Hematopoietic multipotent progenitor cell (in vitro differentiated cells): ENCODE measurements at regions not wholly inside any gene's neighbourhood (a gene's known extent, or its start where the extent isn't known, plus 50 kb on each side); places are given as distances from the start of the nearest gene placed in this dataset.

Source experiments
- DNase-seq, 3 donors: peaks; one replicate each; pipeline ENCODE4 v3.0.0-alpha.2; 2011 to 2015; ENCODE audit warnings: low read depth in 2 of 3, low spot score in 2 of 3

DNA sequence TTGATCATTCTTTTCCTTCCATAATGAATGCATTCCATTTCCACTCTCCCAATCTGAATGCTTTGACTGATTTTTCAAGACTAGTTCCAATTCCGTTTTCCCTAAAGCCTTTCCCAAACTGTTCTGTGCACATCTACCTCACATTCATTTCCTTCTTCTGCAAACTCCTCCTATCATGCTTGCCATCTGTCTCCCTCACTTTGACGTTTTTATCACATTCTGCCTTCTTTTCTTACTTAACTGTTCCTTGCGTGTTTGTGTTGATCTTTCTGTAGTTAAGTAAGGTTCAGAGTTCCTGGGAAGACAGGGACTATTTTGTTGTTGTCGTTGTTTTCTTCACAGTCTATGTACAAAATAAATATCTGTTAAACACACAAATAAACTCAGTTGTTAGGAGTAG, 179.0 kb downstream of the NXPE2 start:
- no peak for DNase-seq

- DNase-seq, result no peak
These were observed 186.6 kb downstream of the NXPE2 start for GRCh38 chr11:114864896-114865295.

GRCh38 chr11:114876234-114876633, 197.9 kb downstream of the NXPE2 start:
- DNase-seq, result no peak

GRCh38 chr11:114877976-114878375, 199.6 kb downstream of the NXPE2 start:
- DNase-seq, result no peak

DNA sequence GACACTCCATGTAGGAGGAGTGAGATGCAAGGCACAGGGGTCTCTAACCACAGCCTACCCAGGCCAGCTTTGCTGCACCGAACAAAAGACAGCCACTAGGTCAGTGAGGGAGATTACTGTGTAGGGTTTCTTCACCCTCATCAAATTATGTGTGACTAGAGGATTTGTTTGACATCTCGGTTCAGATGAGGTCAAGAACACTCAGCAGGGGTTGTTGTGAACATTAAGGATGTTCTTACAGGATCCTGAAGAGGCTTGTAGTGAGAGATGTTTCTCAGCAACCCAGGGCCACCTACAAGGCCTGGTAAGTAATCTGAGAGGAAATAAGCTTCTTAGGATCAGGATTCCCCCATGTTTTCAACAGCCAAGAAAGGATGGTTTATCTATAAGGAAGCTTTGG, 202.1 kb downstream of the NXPE2 start:
- DNase-seq, result no peak

GRCh38 chr11:114883472-114883871, 205.1 kb downstream of the NXPE2 start:
- no peak for DNase-seq

DNA sequence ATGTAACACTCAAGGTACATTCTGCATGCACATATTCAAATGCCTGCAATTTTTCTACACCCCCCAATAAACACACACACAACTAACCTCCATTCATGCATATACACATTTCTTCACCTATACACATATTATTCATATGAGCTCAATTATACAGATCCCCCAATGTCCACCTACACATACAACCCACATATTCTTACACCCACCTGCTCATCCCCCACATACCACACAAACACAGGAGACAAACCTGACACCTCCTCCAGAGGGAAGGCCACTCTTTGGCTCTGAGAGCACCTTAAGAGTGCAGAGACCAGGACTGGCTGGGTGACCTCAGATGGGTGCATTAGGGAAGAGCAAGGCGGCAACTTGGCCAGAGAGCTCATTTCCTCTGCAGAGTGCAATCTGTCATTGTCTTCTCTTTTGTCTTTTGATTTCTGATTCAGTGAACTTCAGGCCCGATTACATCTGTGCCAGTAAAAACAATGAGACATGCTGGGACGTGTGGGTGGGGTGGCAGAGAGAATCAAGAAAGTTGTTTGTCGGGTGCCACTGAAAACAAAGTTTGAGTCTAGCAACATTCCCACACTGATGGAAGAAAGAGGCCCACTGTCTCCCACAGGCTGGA, 208.4 kb downstream of the NXPE2 start:
- DNase-seq, result no peak

DNA sequence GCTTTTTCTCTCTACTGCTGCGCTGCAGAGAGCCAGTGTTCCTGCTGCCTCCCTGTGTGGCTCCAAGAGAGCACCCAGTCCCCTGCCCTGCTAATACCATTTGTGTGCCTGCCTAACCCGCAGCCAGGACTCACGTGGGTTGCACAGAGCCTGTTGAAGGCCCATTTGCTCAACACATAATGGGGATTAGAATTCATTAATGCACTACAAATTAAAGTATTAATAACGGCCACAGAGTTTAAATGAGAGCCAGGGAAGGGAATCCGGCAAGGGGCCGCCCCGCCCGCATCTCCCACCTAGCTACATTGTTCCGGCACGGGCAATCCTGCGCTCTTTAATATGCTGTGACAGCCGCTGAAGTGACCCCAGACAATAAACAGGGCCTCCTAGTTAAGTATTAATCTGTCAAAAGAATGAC, 211.3 kb downstream of the NXPE2 start:
- DNase-seq, result no peak

GRCh38 chr11:114890038-114890437, 211.7 kb downstream of the NXPE2 start:
- DNase-seq, result no peak

DNA sequence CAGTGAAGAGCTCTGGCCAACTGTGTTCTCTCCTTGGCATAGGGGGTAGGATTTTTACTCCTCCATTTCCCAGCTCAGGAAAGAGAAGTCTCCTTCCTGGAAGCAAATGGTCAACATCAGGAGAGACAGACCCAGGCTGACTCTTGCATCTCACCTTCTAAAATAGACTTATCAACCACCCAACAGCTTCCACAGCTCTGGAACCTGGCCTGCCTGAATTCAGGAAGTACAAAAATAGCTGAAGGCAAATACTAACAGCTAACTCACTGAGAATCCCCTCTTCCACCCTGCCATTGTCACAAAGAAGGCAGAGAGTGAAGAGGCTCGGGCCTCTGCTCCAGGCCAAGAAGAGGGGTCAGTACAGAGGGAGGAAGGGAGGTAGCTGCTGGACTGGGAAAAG, 213.6 kb downstream of the NXPE2 start:
- DNase-seq, result no peak

DNA sequence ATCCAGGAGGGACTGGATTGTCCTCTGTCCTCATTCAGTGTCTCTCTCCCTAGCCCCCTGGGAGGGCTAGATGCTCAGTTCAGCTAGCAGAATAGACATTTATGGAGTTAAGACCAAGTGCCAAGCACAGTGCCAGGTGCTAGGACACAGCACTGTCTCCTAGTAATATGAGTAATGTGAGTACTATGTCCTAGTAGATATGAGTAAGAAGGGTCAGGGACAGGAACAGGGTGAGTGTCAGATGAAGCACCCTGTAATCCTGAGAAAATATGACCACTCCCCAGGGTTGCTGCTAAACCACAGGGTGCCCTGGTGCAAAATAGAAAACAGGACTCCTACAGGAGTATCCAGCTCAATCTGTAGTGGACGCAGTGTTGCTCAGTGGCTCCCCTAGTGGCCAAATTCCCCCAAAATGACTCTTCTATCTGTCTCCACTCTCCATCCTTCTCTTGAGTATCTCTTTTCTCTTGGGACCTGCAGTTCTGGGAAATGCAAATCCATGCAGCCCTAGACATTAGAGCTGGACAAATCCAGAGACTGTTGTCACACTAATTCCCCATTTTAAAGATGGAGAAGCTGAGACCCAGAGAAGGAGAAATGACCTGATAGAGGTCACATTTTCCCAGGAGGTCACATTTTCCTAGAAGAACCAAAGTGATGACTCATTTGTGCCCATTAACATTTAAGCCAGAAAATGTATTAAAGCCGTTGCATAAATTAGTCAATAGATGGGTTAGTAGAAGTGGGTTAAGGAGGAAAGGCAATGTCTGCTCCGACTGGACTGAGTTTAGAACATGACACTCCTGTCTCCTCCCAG, 214.3 kb downstream of the NXPE2 start:
- no peak for DNase-seq

GRCh38 chr11:114893329-114893728, 215.0 kb downstream of the NXPE2 start:
- DNase-seq, result no peak

- DNase-seq, result no peak
These were observed 218.3 kb downstream of the NXPE2 start for GRCh38 chr11:114896594-114896993.

DNA sequence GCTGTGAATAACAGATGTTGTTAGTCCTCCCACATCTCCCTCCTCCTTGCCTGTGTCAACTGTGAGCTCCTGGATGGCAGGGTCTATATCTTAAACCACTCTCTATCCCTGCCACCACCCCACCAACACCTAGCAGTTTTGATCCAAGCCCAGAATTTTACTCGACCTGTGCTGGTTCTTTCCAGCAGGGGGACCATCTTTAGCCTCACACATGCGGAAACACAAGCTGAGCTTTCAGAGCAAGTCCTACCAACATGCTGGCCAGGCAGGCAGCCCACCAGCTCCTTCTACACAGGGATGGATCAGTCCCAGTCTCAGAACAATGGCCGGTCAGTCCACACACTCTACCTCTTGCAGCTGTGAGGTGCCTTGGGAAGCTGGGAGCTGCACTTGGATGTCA, 231.5 kb downstream of the NXPE2 start:
- no peak for DNase-seq

DNA sequence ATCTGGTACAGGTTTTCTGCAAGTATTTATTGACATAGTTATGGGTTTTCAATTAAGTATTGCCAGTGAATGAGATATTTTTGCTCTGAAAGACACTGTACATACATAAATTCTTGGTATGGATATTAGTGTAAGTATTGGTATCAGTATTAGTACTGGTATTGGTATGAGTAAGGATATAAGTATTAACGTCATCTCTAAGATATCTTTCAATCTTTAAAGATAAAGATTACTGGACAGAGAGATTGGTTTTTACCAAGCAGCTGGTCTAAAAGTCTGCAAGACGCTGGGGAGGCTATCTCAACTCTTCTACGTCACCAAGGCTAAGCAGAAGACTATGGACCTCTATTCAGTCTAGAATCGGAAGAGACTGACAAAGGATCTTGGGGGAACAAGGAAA, 234.5 kb downstream of the NXPE2 start:
- DNase-seq, result no peak

- no peak for DNase-seq
These were observed 236.1 kb downstream of the NXPE2 start for GRCh38 chr11:114914231-114915005.

DNA sequence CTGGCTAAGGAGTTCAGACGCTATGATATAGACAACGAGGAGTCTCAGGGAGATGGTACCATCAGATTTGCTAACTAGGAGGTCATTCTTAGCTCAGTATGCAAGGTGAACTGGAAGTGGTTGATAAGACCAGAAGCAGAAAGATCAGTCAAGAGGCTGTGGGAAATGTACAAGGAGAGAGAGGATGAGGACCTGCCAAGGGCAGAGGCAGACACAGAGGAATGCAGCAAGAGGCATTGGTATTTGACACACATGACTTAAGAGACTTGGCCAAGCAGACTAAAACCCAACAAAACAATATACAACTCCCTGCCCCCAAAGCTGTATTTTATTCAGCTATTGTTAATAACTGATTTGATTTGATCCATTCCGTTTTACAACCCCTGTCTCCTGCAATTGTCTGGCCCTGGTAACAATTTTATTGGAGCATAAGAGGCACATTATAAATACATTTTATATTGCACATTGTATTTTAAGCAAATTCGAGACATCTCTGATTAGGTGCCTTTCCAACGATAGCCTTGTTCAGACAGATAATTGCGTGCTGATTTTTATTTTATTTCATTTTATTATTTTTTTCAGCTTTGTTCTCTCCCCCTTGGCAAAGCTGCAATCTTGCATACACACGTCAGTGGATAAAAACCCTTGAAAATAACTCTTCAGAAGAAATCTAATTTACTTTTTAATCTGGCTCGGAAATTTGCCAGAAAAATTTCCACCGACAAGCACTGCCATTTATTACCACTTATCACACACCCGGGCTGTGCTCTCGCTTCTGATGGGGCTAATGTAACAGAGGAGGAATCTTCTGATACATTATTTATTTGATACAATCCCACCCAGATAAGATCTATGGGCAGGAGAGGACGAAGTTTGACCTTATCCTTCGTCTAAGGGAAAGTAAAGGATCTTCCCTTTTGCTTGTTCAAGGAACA, 237.8 kb downstream of the NXPE2 start:
- no peak for DNase-seq

DNA sequence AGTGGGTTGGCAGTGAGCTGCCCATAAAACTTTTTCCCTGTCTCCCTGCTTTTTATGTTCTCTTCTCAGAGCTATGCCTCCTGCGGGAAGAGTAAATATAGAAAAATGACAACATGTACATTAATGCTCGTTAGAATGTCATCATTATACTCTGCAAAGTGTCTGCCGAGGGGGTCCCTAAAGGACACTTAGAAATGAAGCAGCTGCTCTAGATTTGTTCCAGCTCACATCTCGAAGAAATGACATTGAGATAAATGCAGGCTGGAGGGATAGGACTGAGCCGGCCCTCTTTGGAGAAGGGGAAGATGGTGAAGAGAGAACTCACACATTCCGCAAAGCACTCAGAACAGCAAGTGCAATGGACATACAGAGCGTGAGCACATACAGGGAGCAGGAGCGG, 240.0 kb downstream of the NXPE2 start:
- no peak for DNase-seq

DNA sequence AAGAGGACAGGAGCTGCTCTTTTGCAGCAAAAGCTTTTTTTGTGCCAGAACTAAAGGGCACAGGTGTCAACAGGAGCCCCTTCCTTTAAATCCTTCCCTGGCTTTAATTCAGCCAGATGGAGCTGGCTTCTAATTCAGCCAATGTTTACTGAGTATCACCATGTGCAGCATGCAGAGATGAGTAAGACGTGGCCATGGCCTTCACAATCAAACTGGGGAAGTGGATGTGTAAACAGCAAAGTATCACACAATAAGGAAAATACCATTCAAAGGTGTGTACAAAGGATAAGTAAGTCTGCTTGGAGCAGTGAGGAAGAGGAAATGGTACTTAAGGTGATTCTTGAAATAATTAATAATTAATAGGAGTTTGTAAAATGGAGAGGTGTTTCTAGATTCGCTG, 243.4 kb downstream of the NXPE2 start:
- no peak for DNase-seq

GRCh38 chr11:114924042-114924441, 245.7 kb downstream of the NXPE2 start:
- DNase-seq, result no peak

GRCh38 chr11:114925591-114925990, 247.3 kb downstream of the NXPE2 start:
- DNase-seq, result no peak
